GM23338 (cell line): ENCODE measurements at regions not wholly inside any gene's neighbourhood (a gene's known extent, or its start where the extent isn't known, plus 50 kb on each side); places are given as distances from the start of the nearest gene placed in this dataset.

Experiments used
- CREB1 ChIP-seq: fragments of 250-450 bp; sonication (Bioruptor Pico); IDR thresholded peaks from 2 replicates; pipeline ENCODE4 v1.5.0; 2020; ENCODE audit warnings: low read depth, mild to moderate bottlenecking, moderate library complexity
- EZH2 ChIP-seq: fragments of 200-600 bp; sonication (generic); IDR thresholded peaks from one replicate; pipeline ENCODE4 v1.8.0; 2017; ENCODE audit warnings: antibody characterized with exemption, mild to moderate bottlenecking, low read depth; ENCODE audit not compliant: unreplicated experiment
- EZH2phosphoT487 ChIP-seq: fragments of 200-600 bp; sonication (generic); IDR thresholded peaks from one replicate; pipeline ENCODE4 v1.8.1; 2018; ENCODE audit warnings: antibody characterized with exemption; ENCODE audit not compliant: unreplicated experiment
- JUNB ChIP-seq: IDR thresholded peaks from one replicate; pipeline ENCODE4 v1.6.1; 2016; ENCODE audit warnings: antibody characterized with exemption; ENCODE audit not compliant: unreplicated experiment
- NANOG ChIP-seq: IDR thresholded peaks from 2 replicates; pipeline ENCODE4 v1.6.1; 2016; ENCODE audit warnings: antibody characterized with exemption, borderline replicate concordance
- POLR2AphosphoS5 ChIP-seq: IDR thresholded peaks from 2 replicates; pipeline ENCODE4 v1.6.1; 2016; ENCODE audit warnings: antibody characterized with exemption, low read depth
- STAT1 ChIP-seq: IDR thresholded peaks from one replicate; pipeline ENCODE4 v1.6.1; 2016; ENCODE audit warnings: antibody characterized with exemption; ENCODE audit not compliant: unreplicated experiment
- ZNF331 ChIP-seq: fragments of 250-450 bp; sonication (Bioruptor Pico); IDR thresholded peaks from 2 replicates; pipeline ENCODE4 v1.5.0; 2020; ENCODE audit warnings: low read depth, mild to moderate bottlenecking, moderate library complexity
- TF ChIP-seq, protein P1 (sequence below), 2 experiments: fragments of 200-600 bp in 1 of 2; sonication (generic) in 1 of 2; conservative IDR thresholded peaks; 2 replicates each; pipeline versions ENCODE4 v1.5.1 to v1.6.1; 2016 to 2017; ENCODE audit warnings: antibody characterized with exemption in 2 of 2, low read depth in 2 of 2, mild to moderate bottlenecking in 2 of 2, moderate library complexity in 1 of 2
- TF ChIP-seq, protein P2 (sequence below): IDR thresholded peaks from one replicate; pipeline ENCODE4 v1.6.1; 2018; ENCODE audit warnings: antibody characterized with exemption; ENCODE audit not compliant: unreplicated experiment
- TF ChIP-seq, protein P3 (sequence below): IDR thresholded peaks from 2 replicates; pipeline ENCODE4 v1.6.1; 2016; ENCODE audit warnings: antibody characterized with exemption

DNA sequence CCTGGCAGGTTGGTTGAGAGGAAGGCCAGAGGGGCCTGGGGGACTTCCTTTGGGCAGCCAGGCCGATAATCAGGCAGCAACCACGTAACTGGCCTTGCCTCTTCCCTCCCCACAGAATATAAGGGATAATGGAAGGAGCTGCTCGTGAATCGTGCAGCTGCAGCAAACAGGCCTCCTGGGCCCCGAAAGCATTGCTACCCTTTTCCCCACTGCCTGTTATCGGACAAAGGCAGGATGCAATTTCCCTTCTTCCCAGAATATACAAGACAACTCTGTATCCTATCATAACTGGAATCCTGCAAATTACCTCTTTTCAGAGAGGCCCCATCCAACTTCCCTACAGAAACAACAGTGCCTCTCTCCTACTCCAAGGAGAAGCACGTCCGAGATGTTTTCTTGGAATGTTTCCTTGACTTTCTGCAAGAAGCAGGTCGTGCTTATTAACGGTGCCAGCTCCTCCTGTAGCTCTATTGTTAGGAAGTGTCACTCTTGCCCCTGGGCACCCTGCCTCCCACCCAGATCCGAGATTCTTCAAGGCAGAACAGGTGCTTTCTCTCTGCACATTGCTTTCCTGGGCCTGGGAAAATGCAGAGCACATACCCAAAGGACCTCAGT lies 106.0 kb upstream of the TIAM1 start:
- TF ChIP-seq POLR2AphosphoS5: no peak
- TF ChIP-seq EZH2phosphoT487: no peak
- TF ChIP-seq, protein P1, sequence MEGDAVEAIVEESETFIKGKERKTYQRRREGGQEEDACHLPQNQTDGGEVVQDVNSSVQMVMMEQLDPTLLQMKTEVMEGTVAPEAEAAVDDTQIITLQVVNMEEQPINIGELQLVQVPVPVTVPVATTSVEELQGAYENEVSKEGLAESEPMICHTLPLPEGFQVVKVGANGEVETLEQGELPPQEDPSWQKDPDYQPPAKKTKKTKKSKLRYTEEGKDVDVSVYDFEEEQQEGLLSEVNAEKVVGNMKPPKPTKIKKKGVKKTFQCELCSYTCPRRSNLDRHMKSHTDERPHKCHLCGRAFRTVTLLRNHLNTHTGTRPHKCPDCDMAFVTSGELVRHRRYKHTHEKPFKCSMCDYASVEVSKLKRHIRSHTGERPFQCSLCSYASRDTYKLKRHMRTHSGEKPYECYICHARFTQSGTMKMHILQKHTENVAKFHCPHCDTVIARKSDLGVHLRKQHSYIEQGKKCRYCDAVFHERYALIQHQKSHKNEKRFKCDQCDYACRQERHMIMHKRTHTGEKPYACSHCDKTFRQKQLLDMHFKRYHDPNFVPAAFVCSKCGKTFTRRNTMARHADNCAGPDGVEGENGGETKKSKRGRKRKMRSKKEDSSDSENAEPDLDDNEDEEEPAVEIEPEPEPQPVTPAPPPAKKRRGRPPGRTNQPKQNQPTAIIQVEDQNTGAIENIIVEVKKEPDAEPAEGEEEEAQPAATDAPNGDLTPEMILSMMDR (conservative IDR thresholded peaks at IDR 0.05; ENCODE audit: low read depth in 2 of 2): no peak
- TF ChIP-seq CREB1 (CRISPR knock-in tag): no peak
- no peak for TF ChIP-seq JUNB
- TF ChIP-seq, protein P2, sequence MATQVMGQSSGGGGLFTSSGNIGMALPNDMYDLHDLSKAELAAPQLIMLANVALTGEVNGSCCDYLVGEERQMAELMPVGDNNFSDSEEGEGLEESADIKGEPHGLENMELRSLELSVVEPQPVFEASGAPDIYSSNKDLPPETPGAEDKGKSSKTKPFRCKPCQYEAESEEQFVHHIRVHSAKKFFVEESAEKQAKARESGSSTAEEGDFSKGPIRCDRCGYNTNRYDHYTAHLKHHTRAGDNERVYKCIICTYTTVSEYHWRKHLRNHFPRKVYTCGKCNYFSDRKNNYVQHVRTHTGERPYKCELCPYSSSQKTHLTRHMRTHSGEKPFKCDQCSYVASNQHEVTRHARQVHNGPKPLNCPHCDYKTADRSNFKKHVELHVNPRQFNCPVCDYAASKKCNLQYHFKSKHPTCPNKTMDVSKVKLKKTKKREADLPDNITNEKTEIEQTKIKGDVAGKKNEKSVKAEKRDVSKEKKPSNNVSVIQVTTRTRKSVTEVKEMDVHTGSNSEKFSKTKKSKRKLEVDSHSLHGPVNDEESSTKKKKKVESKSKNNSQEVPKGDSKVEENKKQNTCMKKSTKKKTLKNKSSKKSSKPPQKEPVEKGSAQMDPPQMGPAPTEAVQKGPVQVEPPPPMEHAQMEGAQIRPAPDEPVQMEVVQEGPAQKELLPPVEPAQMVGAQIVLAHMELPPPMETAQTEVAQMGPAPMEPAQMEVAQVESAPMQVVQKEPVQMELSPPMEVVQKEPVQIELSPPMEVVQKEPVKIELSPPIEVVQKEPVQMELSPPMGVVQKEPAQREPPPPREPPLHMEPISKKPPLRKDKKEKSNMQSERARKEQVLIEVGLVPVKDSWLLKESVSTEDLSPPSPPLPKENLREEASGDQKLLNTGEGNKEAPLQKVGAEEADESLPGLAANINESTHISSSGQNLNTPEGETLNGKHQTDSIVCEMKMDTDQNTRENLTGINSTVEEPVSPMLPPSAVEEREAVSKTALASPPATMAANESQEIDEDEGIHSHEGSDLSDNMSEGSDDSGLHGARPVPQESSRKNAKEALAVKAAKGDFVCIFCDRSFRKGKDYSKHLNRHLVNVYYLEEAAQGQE: no peak
- TF ChIP-seq EZH2: no peak
- no peak for TF ChIP-seq NANOG
- no peak for TF ChIP-seq ZNF331 (CRISPR knock-in tag)
- TF ChIP-seq, protein P3, sequence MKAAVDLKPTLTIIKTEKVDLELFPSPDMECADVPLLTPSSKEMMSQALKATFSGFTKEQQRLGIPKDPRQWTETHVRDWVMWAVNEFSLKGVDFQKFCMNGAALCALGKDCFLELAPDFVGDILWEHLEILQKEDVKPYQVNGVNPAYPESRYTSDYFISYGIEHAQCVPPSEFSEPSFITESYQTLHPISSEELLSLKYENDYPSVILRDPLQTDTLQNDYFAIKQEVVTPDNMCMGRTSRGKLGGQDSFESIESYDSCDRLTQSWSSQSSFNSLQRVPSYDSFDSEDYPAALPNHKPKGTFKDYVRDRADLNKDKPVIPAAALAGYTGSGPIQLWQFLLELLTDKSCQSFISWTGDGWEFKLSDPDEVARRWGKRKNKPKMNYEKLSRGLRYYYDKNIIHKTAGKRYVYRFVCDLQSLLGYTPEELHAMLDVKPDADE: no peak
- no peak for TF ChIP-seq STAT1
